OCI-LY7 (cell line): ENCODE measurements at regions not wholly inside any gene's neighbourhood (a gene's known extent, or its start where the extent isn't known, plus 50 kb on each side); places are given as distances from the start of the nearest gene placed in this dataset.

ENCODE experiments used
- BruUV-seq: library from RNA; stranded (reverse); fragments of 400-500 nt; replicated peaks from 2 replicates; lab custom pipeline; 2021; lab: Mats Ljungman, UMichigan
- CTCF ChIA-PET: fragments of 300-600 bp; sonication (Branson Sonifier 250); formaldehyde crosslinking; loops from one replicate; lab custom pipeline; 2022; ENCODE audit warnings: antibody characterized with exemption; ENCODE audit not compliant: unreplicated experiment; lab: Charles Lee
- POLR2A ChIA-PET: fragments of 300-600 bp; sonication (Branson Sonifier 250); formaldehyde crosslinking; loops from one replicate; lab custom pipeline; 2022; ENCODE audit warnings: antibody characterized with exemption; lab: Charles Lee
- DNase-seq: peaks from one replicate; pipeline ENCODE4 v3.0.0-alpha.2; 2015; ENCODE audit warnings: low spot score
- H2AFZ ChIP-seq: fragments of 200-600 bp; sonication (generic), shearing (Covaris generic); 2 replicates; pipeline ENCODE4 v1.6.1; 2014; ENCODE audit warnings: mild to moderate bottlenecking, antibody characterized with exemption, low read length, moderate library complexity
- H3K27ac ChIP-seq: fragments of 200-600 bp; sonication (generic); 2 replicates; pipeline ENCODE4 v1.5.1; 2014; ENCODE audit warnings: mixed run types, low read depth, mild to moderate bottlenecking, moderate library complexity, low read length, inconsistent platforms; ENCODE audit not compliant: poor library complexity, severe bottlenecking
- H3K36me3 ChIP-seq: fragments of 200-600 bp; sonication (generic); 2 replicates; pipeline ENCODE4 v1.6.1; 2014; ENCODE audit warnings: mild to moderate bottlenecking, antibody characterized with exemption, low read length, moderate library complexity, mixed read lengths; ENCODE audit not compliant: insufficient read depth
- H3K4me1 ChIP-seq: fragments of 200-600 bp; sonication (generic); 2 replicates; pipeline ENCODE4 v1.5.1; 2014; ENCODE audit warnings: mild to moderate bottlenecking, low read length; ENCODE audit not compliant: insufficient read depth, poor library complexity, severe bottlenecking
- H3K4me2 ChIP-seq: fragments of 200-600 bp; sonication (generic); 2 replicates; pipeline ENCODE4 v1.6.1; 2014; ENCODE audit warnings: mild to moderate bottlenecking, low read length
- H3K4me3 ChIP-seq: fragments of 200-600 bp; sonication (generic); 2 replicates; pipeline ENCODE4 v1.5.1; 2014; ENCODE audit warnings: mild to moderate bottlenecking, low read depth, low read length; ENCODE audit not compliant: poor library complexity, severe bottlenecking
- H3K79me2 ChIP-seq: fragments of 200-600 bp; sonication (generic); 2 replicates; pipeline ENCODE4 v1.6.1; 2016; ENCODE audit warnings: low read depth, mild to moderate bottlenecking, low read length, moderate library complexity, mixed read lengths; ENCODE audit not compliant: insufficient read depth
- H3K9me2 ChIP-seq: fragments of 200-600 bp; sonication (generic); 2 replicates; pipeline ENCODE4 v1.6.1; 2016; ENCODE audit warnings: mild to moderate bottlenecking, low read length, mixed read lengths; ENCODE audit not compliant: insufficient read depth
- H3K9me3 ChIP-seq: fragments of 200-600 bp; sonication (generic); 2 replicates; pipeline ENCODE4 v1.6.1; 2014; ENCODE audit warnings: mild to moderate bottlenecking, mixed run types, low read length, mixed read lengths
- H4K20me1 ChIP-seq: fragments of 200-600 bp; sonication (generic); 2 replicates; pipeline ENCODE4 v1.6.1; 2014; ENCODE audit warnings: mild to moderate bottlenecking, antibody characterized with exemption, low read length, moderate library complexity, mixed read lengths; ENCODE audit not compliant: insufficient read depth
- EZH2phosphoT487 ChIP-seq: fragments of 200-600 bp; sonication (generic); IDR thresholded peaks from 2 replicates; pipeline ENCODE4 v1.6.1; 2018; ENCODE audit warnings: low read depth, borderline replicate concordance, mild to moderate bottlenecking, mixed run types, antibody characterized with exemption, low read length, moderate library complexity, mixed read lengths
- intact Hi-C: fragments of 100-400 bp; cut with micrococcal nuclease; formaldehyde crosslinking; loops from one replicate; pipeline ENCODE4 v1.10.0; 2022; ENCODE audit not compliant: unreplicated experiment
- TF ChIP-seq, protein P1 (sequence below): fragments of 200-600 bp; sonication (generic); conservative IDR thresholded peaks from 2 replicates; pipeline ENCODE4 v1.5.1; 2014; ENCODE audit warnings: mild to moderate bottlenecking, antibody characterized with exemption, low read length, moderate library complexity, mixed read lengths

DNA sequence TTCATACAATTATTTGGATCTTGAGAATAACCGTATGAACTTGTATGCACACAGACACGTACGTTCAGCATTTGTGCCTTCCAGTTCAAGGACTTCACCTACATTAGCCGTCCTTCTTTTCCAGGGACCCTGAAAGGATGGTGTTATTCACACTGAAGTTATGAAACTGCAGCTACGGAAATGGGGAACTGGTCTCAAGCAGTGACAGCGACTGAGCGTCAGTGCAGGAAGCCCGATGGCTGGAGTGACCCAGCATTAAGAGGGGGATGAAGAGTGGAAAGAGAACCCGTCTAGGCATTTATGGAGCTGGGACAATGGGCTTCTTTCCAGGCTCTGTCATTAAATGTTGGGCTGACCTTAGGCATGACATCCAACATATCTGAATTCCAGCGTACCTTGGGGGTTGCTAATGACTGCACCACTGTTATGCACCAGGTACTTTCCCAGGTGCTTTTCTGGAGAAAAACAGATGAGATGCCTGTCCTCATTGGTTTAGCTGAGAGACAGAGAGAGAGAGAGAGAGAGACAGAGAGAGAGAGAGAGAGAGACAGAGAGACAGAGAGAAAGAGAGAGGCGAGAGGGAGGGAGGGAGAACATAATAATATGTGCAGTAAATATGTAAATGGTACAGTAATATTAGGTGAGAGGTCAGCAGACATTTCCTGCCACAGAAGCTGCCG is 204.7 kb upstream of the EXOC2 start:
- intact Hi-C loops, result no loop called here
- H2AFZ ChIP-seq, result no peak overlapping the region

DNA sequence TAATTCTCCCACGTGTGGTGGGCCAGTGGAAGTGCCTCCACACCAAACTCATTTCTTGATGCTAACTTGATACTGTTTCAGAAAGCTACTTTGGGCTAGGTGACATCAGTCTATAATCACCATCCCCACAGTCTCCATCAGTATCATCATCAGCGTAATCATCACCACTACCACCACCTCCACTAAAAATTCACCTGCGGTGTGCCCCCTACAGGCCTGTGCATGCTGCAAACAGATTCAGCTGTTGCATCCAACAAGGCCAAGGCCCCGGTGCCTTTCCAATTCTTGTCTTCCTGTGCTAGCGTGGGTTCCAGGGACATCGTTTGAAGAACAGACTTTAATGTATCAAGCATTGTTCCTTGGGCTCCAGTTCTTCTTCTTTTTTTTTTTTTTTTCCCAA is 201.3 kb upstream of the EXOC2 start:
- TF ChIP-seq EZH2phosphoT487, result no peak
- TF ChIP-seq, protein P1, sequence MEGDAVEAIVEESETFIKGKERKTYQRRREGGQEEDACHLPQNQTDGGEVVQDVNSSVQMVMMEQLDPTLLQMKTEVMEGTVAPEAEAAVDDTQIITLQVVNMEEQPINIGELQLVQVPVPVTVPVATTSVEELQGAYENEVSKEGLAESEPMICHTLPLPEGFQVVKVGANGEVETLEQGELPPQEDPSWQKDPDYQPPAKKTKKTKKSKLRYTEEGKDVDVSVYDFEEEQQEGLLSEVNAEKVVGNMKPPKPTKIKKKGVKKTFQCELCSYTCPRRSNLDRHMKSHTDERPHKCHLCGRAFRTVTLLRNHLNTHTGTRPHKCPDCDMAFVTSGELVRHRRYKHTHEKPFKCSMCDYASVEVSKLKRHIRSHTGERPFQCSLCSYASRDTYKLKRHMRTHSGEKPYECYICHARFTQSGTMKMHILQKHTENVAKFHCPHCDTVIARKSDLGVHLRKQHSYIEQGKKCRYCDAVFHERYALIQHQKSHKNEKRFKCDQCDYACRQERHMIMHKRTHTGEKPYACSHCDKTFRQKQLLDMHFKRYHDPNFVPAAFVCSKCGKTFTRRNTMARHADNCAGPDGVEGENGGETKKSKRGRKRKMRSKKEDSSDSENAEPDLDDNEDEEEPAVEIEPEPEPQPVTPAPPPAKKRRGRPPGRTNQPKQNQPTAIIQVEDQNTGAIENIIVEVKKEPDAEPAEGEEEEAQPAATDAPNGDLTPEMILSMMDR, result peak; percentile 56
- CTCF ChIA-PET, result no interaction called here
- POLR2A ChIA-PET, result interaction anchor here (0.6 to 0.7 kb wide), 3 partner anchors 113 to 255 kb away, joined by 5 to 6 read pairs (median 5); no protein-coding TSS in a partner anchor
- H3K36me3 ChIP-seq, result no peaks in the 10 kb centered on the region
- H3K4me3 ChIP-seq, result no peak overlapping the region
- H3K27ac ChIP-seq, result no peak overlapping the region
- no peak overlapping the region for H3K4me2 ChIP-seq
- H3K4me1 ChIP-seq, result no peaks in the 10 kb centered on the region
- intact Hi-C loops, result no loop called here
- H3K79me2 ChIP-seq, result no peaks in the 10 kb centered on the region
- DNase-seq, result no peak
- no peak overlapping the region for H2AFZ ChIP-seq
- no peaks in the 10 kb centered on the region for H4K20me1 ChIP-seq
- no peaks in the 10 kb centered on the region for H3K9me2 ChIP-seq
- H3K9me3 ChIP-seq, result no peaks in the 10 kb centered on the region
- no TSS peak for BruUV-seq

More for the DNA sequence above, 204.7 kb upstream of the EXOC2 start:
- H3K9me2 ChIP-seq, result no peaks in the 10 kb centered on the region
- H3K27ac ChIP-seq, result no peak overlapping the region
- no TSS peak for BruUV-seq
- ChIA-PET CTCF (no interaction called here), POLR2A (interaction anchor here (0.6 to 0.7 kb wide), 2 partner anchors 18 to 227 kb away, joined by 3 to 5 read pairs; no protein-coding TSS in a partner anchor)
- no peaks in the 10 kb centered on the region for H4K20me1 ChIP-seq
- H3K4me2 ChIP-seq, result no peak overlapping the region
- DNase-seq, result no peak
- H3K79me2 ChIP-seq, result no peaks in the 10 kb centered on the region
- no peak overlapping the region for H3K4me3 ChIP-seq
- H3K9me3 ChIP-seq, result no peaks in the 10 kb centered on the region
- TF ChIP-seq, protein P1, result no peak
- no peak for TF ChIP-seq EZH2phosphoT487
- H3K36me3 ChIP-seq, result no peaks in the 10 kb centered on the region
- no peaks in the 10 kb centered on the region for H3K4me1 ChIP-seq

DNA sequence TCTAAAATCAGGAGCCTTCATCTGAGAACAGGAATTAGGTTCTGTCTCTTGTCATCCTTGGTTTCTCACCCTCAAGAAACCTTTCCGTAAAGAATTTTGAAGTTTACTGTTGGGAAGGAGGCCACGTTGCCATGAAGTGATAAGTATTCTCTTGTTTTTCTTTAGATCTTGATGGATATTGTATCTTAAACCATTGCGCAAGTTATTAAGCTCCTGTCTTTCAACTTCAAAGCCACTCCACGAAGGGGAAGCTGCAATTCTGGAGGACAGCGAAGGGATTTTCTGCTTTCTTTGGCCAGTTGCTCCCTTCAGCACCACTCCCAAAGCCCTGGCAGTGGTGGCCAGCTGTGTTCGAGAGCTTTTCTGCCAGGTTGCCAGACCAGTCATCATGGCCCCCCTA is 198.1 kb upstream of the EXOC2 start:
- TF ChIP-seq, protein P1, result no peak
- TF ChIP-seq EZH2phosphoT487, result no peak
- no peak for DNase-seq
- no peaks in the 10 kb centered on the region for H3K9me3 ChIP-seq
- H3K4me1 ChIP-seq, result no peaks in the 10 kb centered on the region
- no peaks in the 10 kb centered on the region for H3K36me3 ChIP-seq
- ChIA-PET POLR2A (no interaction called here), CTCF (no interaction called here)
- no peak overlapping the region for H3K4me3 ChIP-seq
- no peak overlapping the region for H3K27ac ChIP-seq
- intact Hi-C loops, result no loop called here
- H3K79me2 ChIP-seq, result no peaks in the 10 kb centered on the region
- no TSS peak for BruUV-seq
- H4K20me1 ChIP-seq, result no peaks in the 10 kb centered on the region
- no peaks in the 10 kb centered on the region for H3K9me2 ChIP-seq
- H2AFZ ChIP-seq, result no peak overlapping the region
- H3K4me2 ChIP-seq, result no peak overlapping the region
